K562 (cell line): ENCODE measurements at regions not wholly inside any gene's neighbourhood (a gene's known extent, or its start where the extent isn't known, plus 50 kb on each side); places are given as distances from the start of the nearest gene placed in this dataset.

ENCODE experiments used
- ATAC-seq: fragments of 200-7000 bp; cut with Tn5 transposase; 3 replicates; pipeline ENCODE4 v1.9.1; 2020; ENCODE audit warnings: moderate library complexity
- BruUV-seq: library from RNA; stranded (reverse); fragments of 400-500 nt; replicated peaks from 2 replicates; lab custom pipeline; 2021; lab: Mats Ljungman, UMichigan
- CTCF ChIA-PET: fragments of 300-600 bp; formaldehyde crosslinking; extraction: SDS; loops from one replicate; lab custom pipeline; 2021; ENCODE audit warnings: low intra/inter-chr PET ratio; lab: Yijun Ruan, JAX
- POLR2A ChIA-PET: fragments of 300-600, 350-650 bp; sonication (Branson Sonifier 250); formaldehyde crosslinking; extraction: SDS; loops from one replicate; lab custom pipeline; 2021; ENCODE audit warnings: antibody characterized with exemption, inconsistent platforms; lab: Yijun Ruan, JAX
- DNase-seq, 4 experiments: peaks; one replicate each; pipeline versions ENCODE4 v3.0.0 to v3.0.0-alpha.2; 2011 to 2018; ENCODE audit warnings: low spot score in 3 of 4, mixed read lengths in 3 of 4; ENCODE audit errors: extremely low read depth in 1 of 4
- FAIRE-seq: peaks from 2 replicates; lab custom pipeline; 2011; peaks lifted over from hg19 to GRCh38; lab: Jason Lieb, UNC
- H2AFZ ChIP-seq: 2 replicates; pipeline ENCODE4 v1.6.0; 2011; ENCODE audit warnings: low read depth, low read length, control low read depth, inconsistent platforms
- H3K27ac ChIP-seq: fragments of 200-600 bp; 3 replicates; pipeline ENCODE4 v1.8.0; 2011; ENCODE audit warnings: low read depth, mild to moderate bottlenecking, control low read depth, inconsistent platforms, low read length, moderate library complexity, mixed read lengths; ENCODE audit errors: extremely low read depth
- H3K27me3 ChIP-seq, 2 experiments: fragments of 300-600 bp in 1 of 2; 2 replicates in 1 of 2; 3 replicates in 1 of 2; pipeline versions ENCODE4 v1.6.0 to v1.8.0; 2011; ENCODE audit warnings: inconsistent platforms in 2 of 2, low read length in 2 of 2, mild to moderate bottlenecking in 1 of 2, mixed read lengths in 1 of 2, moderate library complexity in 1 of 2; ENCODE audit not compliant: control insufficient read depth in 2 of 2, insufficient read depth in 2 of 2
- H3K36me3 ChIP-seq: fragments of 300-600 bp; 3 replicates; pipeline ENCODE4 v1.8.0; 2011; ENCODE audit warnings: mild to moderate bottlenecking, low read length, inconsistent platforms; ENCODE audit not compliant: control insufficient read depth, insufficient read depth
- H3K4me1 ChIP-seq, 2 experiments: fragments of 200-600 bp in 1 of 2; replicated peaks in 1 of 2; 2 replicates in 1 of 2; 3 replicates in 1 of 2; pipeline versions ENCODE4 v1.5.1 to v1.8.0; 2011; ENCODE audit warnings: inconsistent platforms in 2 of 2, low read length in 2 of 2, mild to moderate bottlenecking in 1 of 2, mixed read lengths in 1 of 2, moderate library complexity in 1 of 2; ENCODE audit not compliant: control insufficient read depth in 2 of 2, insufficient read depth in 2 of 2
- H3K4me2 ChIP-seq: 2 replicates; pipeline ENCODE4 v1.6.1; 2011; ENCODE audit warnings: low read length, control low read depth, inconsistent platforms, mixed read lengths; ENCODE audit not compliant: insufficient read depth
- H3K4me3 ChIP-seq: fragments of 200-600 bp; sonication (generic), shearing (Covaris generic); 2 replicates; pipeline ENCODE4 v1.5.1; 2016; ENCODE audit warnings: control low read depth, inconsistent platforms
- H3K79me2 ChIP-seq: fragments of 200-600 bp; 3 replicates; pipeline ENCODE4 v1.8.0; 2011; ENCODE audit warnings: low read length, inconsistent platforms; ENCODE audit not compliant: control insufficient read depth, insufficient read depth
- H3K9ac ChIP-seq, 2 experiments: 2 replicates each; pipeline versions ENCODE4 v1.6.0 to v1.6.1; 2011; ENCODE audit warnings: low read depth in 2 of 2, low read length in 2 of 2, control low read depth in 1 of 2, inconsistent platforms in 1 of 2, mild to moderate bottlenecking in 1 of 2, mixed read lengths in 1 of 2; ENCODE audit not compliant: insufficient read depth in 1 of 2
- H3K9me1 ChIP-seq: one replicate; pipeline ENCODE4 v1.6.0; 2011; ENCODE audit warnings: inconsistent platforms, mild to moderate bottlenecking, low read length, moderate library complexity; ENCODE audit not compliant: control insufficient read depth, insufficient read depth
- H3K9me3 ChIP-seq: replicated peaks from 2 replicates; pipeline ENCODE4 v1.5.1; 2011; ENCODE audit warnings: low read depth, low read length, inconsistent platforms; ENCODE audit not compliant: control insufficient read depth, insufficient read depth
- H4K20me1 ChIP-seq: replicated peaks from 2 replicates; pipeline ENCODE4 v1.6.1; 2011; ENCODE audit warnings: low read length, inconsistent platforms, mixed read lengths; ENCODE audit not compliant: control insufficient read depth, insufficient read depth
- CBFA2T3 ChIP-seq: fragments of 450-650 bp; IDR thresholded peaks from 2 replicates; pipeline ENCODE4 v1.6.1; 2017
- FIP1L1 ChIP-seq: fragments of 200-400 bp; formaldehyde crosslinking; IDR thresholded peaks from 2 replicates; pipeline ENCODE4 v1.6.1; 2018; ENCODE audit warnings: mild to moderate bottlenecking, low read depth, low read length; ENCODE audit not compliant: poor library complexity, severe bottlenecking
- GABPB1 ChIP-seq: sonication (generic); formaldehyde crosslinking; IDR thresholded peaks from 2 replicates; pipeline ENCODE4 v1.8.0; 2022; ENCODE audit warnings: mild to moderate bottlenecking, missing genetic modification reagents
- KLF1 ChIP-seq: fragments of 450-650 bp; IDR thresholded peaks from 2 replicates; pipeline ENCODE4 v1.6.1; 2016; ENCODE audit warnings: missing genetic modification characterization, missing compliant biosample characterization
- MTA2 ChIP-seq: fragments of 450-650 bp; IDR thresholded peaks from 2 replicates; pipeline ENCODE4 v1.6.1; 2016; ENCODE audit warnings: low read depth
- NFIC ChIP-seq: fragments of 450-650 bp; IDR thresholded peaks from 2 replicates; pipeline ENCODE4 v1.6.1; 2017; ENCODE audit warnings: mild to moderate bottlenecking, inconsistent platforms
- RCOR1 ChIP-seq, 2 experiments: IDR thresholded peaks; 2 replicates each; pipeline ENCODE4 v1.6.1; 2012; ENCODE audit warnings: low read depth in 2 of 2, low read length in 2 of 2, borderline replicate concordance in 1 of 2, improper control_type of control experiment in 1 of 2
- SMARCA4 ChIP-seq: fragments of 450-650 bp; IDR thresholded peaks from 2 replicates; pipeline ENCODE4 v1.6.1; 2016
- SMARCA5 ChIP-seq: fragments of 450-650 bp; IDR thresholded peaks from 2 replicates; pipeline ENCODE4 v1.6.1; 2016
- U2AF1 ChIP-seq: fragments of 200-400 bp; formaldehyde crosslinking; optimal IDR thresholded peaks from 2 replicates; pipeline ENCODE3; 2017; ENCODE audit warnings: mild to moderate bottlenecking, low read depth, low read length, moderate library complexity
- U2AF2 ChIP-seq: fragments of 200-400 bp; formaldehyde crosslinking; optimal IDR thresholded peaks from 2 replicates; pipeline ENCODE3; 2017; ENCODE audit warnings: low read depth, mild to moderate bottlenecking, low read length
- ZFPM2 ChIP-seq: fragments of 250-450 bp; sonication (Bioruptor Pico); IDR thresholded peaks from 2 replicates; pipeline ENCODE4 v1.5.1; 2022; ENCODE audit warnings: mild to moderate bottlenecking
- ZNF121 ChIP-seq: sonication (generic); formaldehyde crosslinking; conservative IDR thresholded peaks from 2 replicates; pipeline ENCODE4 v1.8.0; 2022; ENCODE audit warnings: missing genetic modification reagents
- WGBS: fragments of 100-300 bp; shearing (Covaris generic); methylation state at CpG from one replicate; pipeline ENCODE4 v1.1.6; 2016; ENCODE audit warnings: low coverage, mixed read lengths; ENCODE audit not compliant: insufficient coverage; ENCODE audit errors: missing lambda C conversion rate; 5-methylcytosine and 5-hydroxymethylcytosine counted together
- in situ Hi-C: fragments of 300-500 bp; cut with MboI; formaldehyde crosslinking; loops from 4 replicates; pipeline ENCODE4 v1.15.0; 2018; ENCODE audit warnings: inconsistent platforms, mixed read lengths
- intact Hi-C: fragments of 100-400 bp; cut with micrococcal nuclease; formaldehyde crosslinking; loops from 2 replicates; pipeline ENCODE4 v1.14.2; 2022
- TF ChIP-seq, protein P1 (sequence below): sonication (generic); formaldehyde crosslinking; IDR thresholded peaks from 2 replicates; pipeline ENCODE4 v1.8.0; 2022; ENCODE audit warnings: mild to moderate bottlenecking, low read depth, missing genetic modification reagents
- TF ChIP-seq, protein P2 (sequence below), 2 experiments: fragments of 450-650 bp; IDR thresholded peaks; 2 replicates each; pipeline ENCODE4 v1.6.1; 2016
- TF ChIP-seq, protein P3 (sequence below): sonication (generic); formaldehyde crosslinking; IDR thresholded peaks from 2 replicates; pipeline ENCODE4 v1.8.0; 2023; ENCODE audit warnings: mild to moderate bottlenecking, missing genetic modification reagents

DNA sequence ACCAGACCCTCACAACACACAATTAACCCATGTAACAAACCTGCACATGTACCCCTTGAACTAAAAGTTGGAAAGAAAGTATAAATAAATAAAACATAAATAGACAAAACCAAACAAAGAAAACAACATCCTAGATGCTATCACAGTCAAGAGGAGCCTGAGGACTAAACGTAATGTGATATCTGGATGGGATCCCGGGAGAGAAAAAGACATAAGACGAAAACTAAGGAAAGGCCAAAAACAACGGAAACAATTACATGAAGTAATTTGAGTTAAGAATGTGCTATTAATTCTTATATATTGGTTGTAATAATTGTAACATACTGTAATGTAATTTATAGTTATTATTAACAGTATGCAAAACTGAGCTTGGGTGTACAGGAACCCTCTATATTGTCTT, 793.9 kb downstream of the SEMA5A start:
- Histone ChIP-seq H3K36me3 (no peaks in the 10 kb centered on the region), H3K4me2 (no peak overlapping the region), H3K79me2 (no peaks in the 10 kb centered on the region), H3K27ac (no peak overlapping the region), H3K9me1 (no peaks in the 10 kb centered on the region), H3K9me3 (0 out of 2 replicates have a peak, but pooled peaks cover 2% of the 10 kb centered on the region), H3K4me3 (no peak overlapping the region), H4K20me1 (no peaks in the 10 kb centered on the region), H3K27me3 (no peaks in the 10 kb centered on the region), H3K4me1 (no peaks in the 10 kb centered on the region), H2AFZ (no peak overlapping the region), H3K9ac (no peak overlapping the region)
- no TSS peak for BruUV-seq
- intact Hi-C loops (loop anchor here (10.0 kb wide), 1 partner anchor 453 kb away; no protein-coding TSS in a partner anchor), in situ Hi-C loops (no loop called here)
- ATAC-seq: no peak
- DNase-seq: no peak
- TF ChIP-seq KLF1 (tag): no peak
- no peak for TF ChIP-seq NFIC
- TF ChIP-seq, protein P1, sequence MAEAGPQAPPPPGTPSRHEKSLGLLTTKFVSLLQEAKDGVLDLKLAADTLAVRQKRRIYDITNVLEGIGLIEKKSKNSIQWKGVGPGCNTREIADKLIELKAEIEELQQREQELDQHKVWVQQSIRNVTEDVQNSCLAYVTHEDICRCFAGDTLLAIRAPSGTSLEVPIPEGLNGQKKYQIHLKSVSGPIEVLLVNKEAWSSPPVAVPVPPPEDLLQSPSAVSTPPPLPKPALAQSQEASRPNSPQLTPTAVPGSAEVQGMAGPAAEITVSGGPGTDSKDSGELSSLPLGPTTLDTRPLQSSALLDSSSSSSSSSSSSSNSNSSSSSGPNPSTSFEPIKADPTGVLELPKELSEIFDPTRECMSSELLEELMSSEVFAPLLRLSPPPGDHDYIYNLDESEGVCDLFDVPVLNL (CRISPR knock-in tag): no peak
- TF ChIP-seq SMARCA5: no peak
- TF ChIP-seq FIP1L1: no peak
- no peak for TF ChIP-seq ZNF121
- TF ChIP-seq CBFA2T3: no peak
- TF ChIP-seq MTA2: no peak
- no peak for TF ChIP-seq SMARCA4
- TF ChIP-seq, protein P2, sequence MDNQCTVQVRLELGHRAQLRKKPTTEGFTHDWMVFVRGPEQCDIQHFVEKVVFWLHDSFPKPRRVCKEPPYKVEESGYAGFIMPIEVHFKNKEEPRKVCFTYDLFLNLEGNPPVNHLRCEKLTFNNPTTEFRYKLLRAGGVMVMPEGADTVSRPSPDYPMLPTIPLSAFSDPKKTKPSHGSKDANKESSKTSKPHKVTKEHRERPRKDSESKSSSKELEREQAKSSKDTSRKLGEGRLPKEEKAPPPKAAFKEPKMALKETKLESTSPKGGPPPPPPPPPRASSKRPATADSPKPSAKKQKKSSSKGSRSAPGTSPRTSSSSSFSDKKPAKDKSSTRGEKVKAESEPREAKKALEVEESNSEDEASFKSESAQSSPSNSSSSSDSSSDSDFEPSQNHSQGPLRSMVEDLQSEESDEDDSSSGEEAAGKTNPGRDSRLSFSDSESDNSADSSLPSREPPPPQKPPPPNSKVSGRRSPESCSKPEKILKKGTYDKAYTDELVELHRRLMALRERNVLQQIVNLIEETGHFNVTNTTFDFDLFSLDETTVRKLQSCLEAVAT (IDR thresholded peaks at IDR 0.05): no peak
- TF ChIP-seq ZFPM2 (CRISPR knock-in tag): no peak
- TF ChIP-seq, protein P3, sequence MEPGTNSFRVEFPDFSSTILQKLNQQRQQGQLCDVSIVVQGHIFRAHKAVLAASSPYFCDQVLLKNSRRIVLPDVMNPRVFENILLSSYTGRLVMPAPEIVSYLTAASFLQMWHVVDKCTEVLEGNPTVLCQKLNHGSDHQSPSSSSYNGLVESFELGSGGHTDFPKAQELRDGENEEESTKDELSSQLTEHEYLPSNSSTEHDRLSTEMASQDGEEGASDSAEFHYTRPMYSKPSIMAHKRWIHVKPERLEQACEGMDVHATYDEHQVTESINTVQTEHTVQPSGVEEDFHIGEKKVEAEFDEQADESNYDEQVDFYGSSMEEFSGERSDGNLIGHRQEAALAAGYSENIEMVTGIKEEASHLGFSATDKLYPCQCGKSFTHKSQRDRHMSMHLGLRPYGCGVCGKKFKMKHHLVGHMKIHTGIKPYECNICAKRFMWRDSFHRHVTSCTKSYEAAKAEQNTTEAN (CRISPR knock-in tag): no peak
- no peak for TF ChIP-seq U2AF1
- no peak for TF ChIP-seq GABPB1
- no peak for TF ChIP-seq U2AF2
- no peak for TF ChIP-seq RCOR1 (IDR thresholded peaks at IDR 0.05; ENCODE audit: borderline replicate concordance in 1 of 2, low read depth in 2 of 2, low read length in 2 of 2)
- FAIRE-seq: no peak
- ChIA-PET POLR2A (no interaction called here), CTCF (no interaction called here)
- WGBS: 0% methylated on average over 4 of the region's 4 CpGs
